Astrocyte of the cerebellum (primary cell): ENCODE measurements at regions not wholly inside any gene's neighbourhood (a gene's known extent, or its start where the extent isn't known, plus 50 kb on each side); places are given as distances from the start of the nearest gene placed in this dataset.

Experiments
- DNase-seq: peaks from one replicate; pipeline ENCODE4 v3.0.0-alpha.2; 2011; ENCODE audit warnings: low read depth
- H3K4me3 ChIP-seq: 2 replicates; pipeline ENCODE4 v1.5.1; 2011; ENCODE audit warnings: mild to moderate bottlenecking, low read depth, low read length, moderate library complexity
- in situ Hi-C: cut with HindIII; loops from 2 replicates; pipeline ENCODE4 v1.10.0; 2017; ENCODE audit warnings: low sequenced_read_pairs
- TF ChIP-seq, protein P1 (sequence below): IDR thresholded peaks from 2 replicates; pipeline ENCODE4 v1.5.1; 2012; ENCODE audit warnings: low read length, low read depth, moderate library complexity, mild to moderate bottlenecking; ENCODE audit errors: missing control alignments

DNA sequence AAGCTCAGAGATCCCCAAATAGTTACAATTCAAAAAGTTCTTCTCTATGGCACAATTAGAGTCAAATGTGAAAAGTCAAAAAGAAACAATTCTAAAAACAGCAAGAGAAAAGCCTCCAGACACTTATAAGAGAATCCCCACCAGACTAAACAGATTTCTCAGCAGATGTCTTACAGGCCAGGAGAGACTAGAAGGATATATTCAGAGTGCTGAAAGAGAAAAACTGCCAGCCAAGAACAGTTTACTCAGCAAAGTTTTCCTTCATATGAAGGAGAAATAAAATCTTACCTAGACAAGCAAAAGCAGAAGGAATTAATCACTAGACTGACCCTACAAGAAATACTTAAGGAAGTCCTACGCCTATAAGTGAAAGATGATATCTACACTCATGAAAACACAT, 176.1 kb upstream of the OPRM1 start:
- in situ Hi-C loops = no loop called here
- TF ChIP-seq, protein P1, sequence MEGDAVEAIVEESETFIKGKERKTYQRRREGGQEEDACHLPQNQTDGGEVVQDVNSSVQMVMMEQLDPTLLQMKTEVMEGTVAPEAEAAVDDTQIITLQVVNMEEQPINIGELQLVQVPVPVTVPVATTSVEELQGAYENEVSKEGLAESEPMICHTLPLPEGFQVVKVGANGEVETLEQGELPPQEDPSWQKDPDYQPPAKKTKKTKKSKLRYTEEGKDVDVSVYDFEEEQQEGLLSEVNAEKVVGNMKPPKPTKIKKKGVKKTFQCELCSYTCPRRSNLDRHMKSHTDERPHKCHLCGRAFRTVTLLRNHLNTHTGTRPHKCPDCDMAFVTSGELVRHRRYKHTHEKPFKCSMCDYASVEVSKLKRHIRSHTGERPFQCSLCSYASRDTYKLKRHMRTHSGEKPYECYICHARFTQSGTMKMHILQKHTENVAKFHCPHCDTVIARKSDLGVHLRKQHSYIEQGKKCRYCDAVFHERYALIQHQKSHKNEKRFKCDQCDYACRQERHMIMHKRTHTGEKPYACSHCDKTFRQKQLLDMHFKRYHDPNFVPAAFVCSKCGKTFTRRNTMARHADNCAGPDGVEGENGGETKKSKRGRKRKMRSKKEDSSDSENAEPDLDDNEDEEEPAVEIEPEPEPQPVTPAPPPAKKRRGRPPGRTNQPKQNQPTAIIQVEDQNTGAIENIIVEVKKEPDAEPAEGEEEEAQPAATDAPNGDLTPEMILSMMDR = no peak
- DNase-seq = no peak
- H3K4me3 ChIP-seq = no peak overlapping the region

DNA sequence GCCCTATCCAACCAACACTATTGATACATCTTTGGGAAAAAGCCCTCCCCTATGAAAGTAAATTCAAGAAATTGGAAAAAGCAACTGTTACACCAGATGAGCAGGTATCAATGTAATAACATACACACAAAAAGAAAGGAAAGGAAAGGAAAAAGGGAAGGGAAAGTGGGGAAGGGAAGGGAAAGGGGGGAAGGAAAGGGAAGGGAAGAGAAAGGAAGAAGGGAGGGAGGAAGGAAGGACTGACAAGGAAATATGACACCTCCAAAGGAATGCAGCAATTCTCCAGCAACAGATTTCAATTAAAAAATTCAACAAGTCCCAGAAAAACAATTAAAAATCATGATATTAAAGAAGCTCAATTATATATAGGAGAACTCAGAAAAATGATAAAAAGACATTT, 176.9 kb upstream of the OPRM1 start:
- in situ Hi-C loops = no loop called here
- DNase-seq = no peak
- no peak overlapping the region for H3K4me3 ChIP-seq
- TF ChIP-seq, protein P1 = no peak

DNA sequence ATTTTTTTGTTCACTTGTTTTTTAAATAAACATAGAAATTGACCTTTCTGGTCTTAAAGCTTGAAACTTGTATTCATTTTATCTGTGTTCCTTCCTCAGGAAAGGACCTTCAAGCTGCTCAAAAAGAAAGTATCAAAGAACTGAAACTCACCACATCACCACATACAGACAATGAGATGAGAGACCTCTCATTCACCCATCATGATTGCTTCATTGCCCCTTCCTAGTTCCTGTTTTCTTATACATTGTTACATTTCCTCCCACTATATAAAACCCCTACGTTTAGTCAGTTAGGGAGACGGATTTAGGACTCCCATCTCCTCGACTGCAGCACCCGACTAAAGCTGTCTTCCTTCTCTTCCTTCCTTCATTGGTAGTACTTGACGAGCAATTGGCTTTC, 180.5 kb upstream of the OPRM1 start:
- no peak overlapping the region for H3K4me3 ChIP-seq
- TF ChIP-seq, protein P1 = no peak
- in situ Hi-C loops = no loop called here
- DNase-seq = no peak

DNA sequence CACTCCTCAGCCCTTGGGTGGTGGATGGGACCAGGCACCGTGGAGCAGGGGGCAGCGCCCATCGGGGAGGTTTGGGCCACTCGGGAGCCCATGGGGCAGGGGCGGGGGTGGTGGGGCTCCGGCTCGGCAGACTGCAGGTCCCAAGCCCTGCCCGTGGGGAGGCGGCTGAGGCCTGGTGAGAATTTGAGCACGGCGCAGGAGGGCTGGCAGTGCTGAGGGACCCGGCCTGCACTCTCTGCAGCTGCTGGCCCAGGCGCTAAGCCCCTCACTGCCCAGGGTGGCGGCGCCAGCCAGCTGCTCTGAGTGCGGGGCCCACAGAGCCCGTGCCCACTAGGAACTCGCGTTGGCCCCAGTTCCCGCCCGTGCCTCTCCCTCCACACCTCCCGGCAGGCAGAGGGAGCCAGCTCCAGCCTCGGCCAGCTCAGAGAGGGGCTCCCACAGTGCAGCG, 182.1 kb upstream of the OPRM1 start:
- no peak overlapping the region for H3K4me3 ChIP-seq
- TF ChIP-seq, protein P1 = no peak
- in situ Hi-C loops = no loop called here
- DNase-seq = no peak

DNA sequence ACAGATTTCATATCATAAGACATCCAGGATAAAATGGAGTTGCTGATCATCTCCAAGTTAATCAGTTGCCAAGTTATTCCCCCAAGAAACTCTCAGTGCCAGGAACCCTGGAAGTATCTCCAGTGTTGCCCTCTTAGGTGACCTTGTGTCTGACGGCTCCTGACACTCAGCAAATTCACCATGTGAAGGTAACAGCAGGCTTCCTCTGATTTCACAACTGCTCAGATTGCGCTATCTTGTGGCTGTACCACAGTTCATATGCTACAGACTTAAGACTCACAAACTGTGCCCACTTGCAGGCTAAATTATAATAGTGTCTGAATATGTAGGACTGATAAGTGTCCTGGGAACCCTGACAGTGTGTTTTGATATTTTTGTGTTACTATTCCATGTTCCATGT, 186.6 kb upstream of the OPRM1 start:
- TF ChIP-seq, protein P1 = no peak
- H3K4me3 ChIP-seq = no peak overlapping the region
- in situ Hi-C loops = no loop called here
- DNase-seq = no peak

DNA sequence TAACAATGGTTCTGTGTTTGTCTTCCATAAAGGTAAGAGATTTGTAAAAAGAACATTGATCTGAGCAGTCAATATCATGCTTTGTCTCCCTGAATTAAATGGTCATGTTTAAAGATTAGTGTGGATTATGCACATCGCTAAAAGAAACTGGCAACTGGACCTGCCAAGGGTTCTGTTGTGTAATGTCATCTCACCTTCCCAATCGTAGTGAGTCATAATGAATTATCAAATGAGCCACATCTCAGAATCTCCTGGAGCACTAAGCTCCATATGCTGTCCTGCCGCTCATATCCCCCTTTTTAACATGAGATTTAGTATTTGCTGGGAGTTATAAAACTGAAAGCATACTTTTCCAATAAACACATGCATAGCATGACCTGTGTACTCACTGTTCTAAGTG, 187.0 kb upstream of the OPRM1 start:
- no peak overlapping the region for H3K4me3 ChIP-seq
- no peak for DNase-seq
- in situ Hi-C loops = no loop called here
- TF ChIP-seq, protein P1 = no peak

DNA sequence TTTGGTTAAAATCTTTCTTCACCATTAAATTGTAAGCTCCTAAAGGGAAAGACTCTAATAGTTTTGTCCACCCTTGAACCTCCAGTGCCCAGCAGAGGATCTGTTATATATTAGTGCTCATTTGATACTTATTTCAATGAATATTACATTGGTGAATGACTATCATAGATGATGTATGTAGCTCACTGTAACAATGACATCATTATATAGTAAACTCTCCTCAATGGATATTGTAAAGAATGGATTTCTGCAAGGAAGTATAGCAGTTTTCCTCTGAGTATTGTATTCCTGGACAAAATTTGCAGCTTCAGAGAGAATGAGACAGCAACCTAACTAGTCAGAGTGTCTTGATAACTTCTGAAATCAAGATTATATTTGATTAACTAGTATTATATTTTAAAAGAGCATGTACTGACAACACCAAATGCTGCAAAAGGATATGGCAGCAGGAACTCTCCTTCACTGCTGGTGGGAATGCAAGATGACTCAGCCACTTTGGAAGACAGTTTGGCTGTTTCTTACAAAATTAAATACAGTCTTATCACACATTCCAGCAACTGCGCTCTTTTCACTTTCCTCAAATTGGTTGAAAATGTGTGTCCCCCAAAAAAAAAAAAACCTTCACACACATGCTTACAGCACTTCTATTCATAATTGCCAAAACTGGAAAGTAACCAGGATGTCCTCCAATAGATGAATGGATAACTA, 189.8 kb upstream of the OPRM1 start:
- no peak overlapping the region for H3K4me3 ChIP-seq
- in situ Hi-C loops = no loop called here
- TF ChIP-seq, protein P1 = no peak
- no peak for DNase-seq
